ENCODE measurements at regions not wholly inside any gene's neighbourhood (a gene's known extent, or its start where the extent isn't known, plus 50 kb on each side); places are given as distances from the start of the nearest gene placed in this dataset.

- TF ChIP-seq CTCF (optimal IDR thresholded peaks at IDR 0.05 in 1 of 3, IDR thresholded peaks at IDR 0.05 in 1 of 3, conservative IDR thresholded peaks at IDR 0.05 in 1 of 3; ENCODE audit: extremely low read depth in 1 of 3, insufficient read depth in 2 of 3, low read length in 3 of 3) (no peak), EZH2 (IDR thresholded peaks at IDR 0.05; ENCODE audit: low read length) (no peak)
Observed at GRCh38 chr4:13710246-13710885, 82.8 kb upstream of the BOD1L1 start.
